ENCODE measurements at regions not wholly inside any gene's neighbourhood (a gene's known extent, or its start where the extent isn't known, plus 50 kb on each side); places are given as distances from the start of the nearest gene placed in this dataset.
"Not testable (repeated sequence)": the region's sequence is repeated elsewhere in the genome, so short reads cannot be mapped to it uniquely, and the experiment has no call there.

DNA sequence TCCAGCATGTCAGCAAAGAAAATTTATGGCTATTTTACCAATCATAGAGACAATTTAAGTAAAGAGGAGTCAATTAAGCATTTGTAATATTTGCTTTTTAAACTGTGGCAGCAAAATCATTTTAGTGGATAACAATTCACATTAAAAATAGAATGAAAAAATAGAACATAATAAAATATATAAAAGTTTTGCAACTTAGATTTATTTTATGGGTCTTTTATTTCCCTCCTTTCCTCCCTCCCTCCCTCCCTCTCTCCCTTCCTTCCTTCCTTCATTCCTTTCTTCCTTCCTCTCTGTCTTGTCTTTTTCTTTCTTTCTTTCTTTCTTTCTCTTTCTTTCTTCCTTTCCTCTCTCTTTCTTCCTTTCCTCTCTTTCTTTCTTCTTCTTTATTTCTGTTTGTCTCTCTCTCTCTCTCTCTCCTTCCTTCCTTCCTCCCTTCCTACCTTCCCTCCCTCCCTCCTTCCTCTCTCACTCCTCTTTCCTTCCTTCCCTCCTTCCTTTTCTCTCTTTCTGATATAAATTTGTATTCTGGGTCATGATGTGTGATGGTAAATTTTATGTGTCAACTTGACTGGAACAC, 610.9 kb upstream of the CITED2 start:
- DNase-seq = no peak

DNA sequence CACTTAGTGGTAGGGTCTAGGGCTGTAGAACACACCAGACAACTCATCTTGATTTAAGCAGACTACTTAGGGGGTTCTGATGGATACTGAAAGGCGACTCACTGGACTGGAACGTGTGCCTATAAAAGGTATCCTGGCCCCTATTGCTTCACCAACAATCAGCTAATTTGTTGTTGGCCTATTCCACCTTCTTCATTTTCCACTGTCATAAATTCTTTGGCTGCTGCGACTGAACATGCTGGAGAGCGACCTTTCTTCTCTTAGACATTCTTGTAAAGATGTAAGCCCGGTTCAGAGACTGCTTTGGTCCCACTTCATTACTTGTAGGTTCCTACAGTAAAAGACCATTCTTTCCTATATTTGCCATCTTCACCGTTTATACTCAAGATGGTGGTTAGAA, 609.9 kb upstream of the CITED2 start:
- DNase-seq = no peak

DNA sequence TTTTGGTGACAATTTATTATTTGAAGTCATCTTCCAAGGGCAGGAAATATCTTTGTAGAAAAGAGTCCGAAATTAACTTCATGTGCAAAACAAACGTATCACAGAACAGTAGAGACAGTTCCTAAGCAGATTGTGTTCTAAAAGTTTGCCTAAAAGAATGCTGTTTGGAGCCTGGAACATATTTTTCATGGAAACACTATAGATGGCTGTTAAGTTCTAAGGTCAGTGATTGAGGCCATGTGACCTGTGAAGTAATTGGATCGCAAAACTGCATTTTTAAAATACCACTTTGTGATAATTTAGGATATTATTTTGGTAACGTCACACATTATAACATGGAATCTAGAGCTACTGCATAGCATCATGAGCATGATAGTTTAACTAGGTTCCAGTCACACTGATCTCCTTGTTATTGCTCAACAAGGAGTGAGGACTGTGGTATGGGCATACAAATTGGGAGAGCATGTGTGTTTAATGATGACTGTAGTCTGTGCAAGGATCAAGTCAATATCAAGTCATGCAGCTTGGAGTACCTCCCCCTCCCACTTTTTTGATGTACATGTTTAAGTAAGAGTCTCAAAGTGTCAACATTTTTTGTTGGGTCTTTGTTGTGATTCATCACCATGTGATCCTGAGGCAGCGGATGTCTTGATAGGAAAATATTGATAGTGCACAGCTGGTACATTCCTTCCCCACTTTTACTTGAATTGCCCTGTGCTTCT, 609.3 kb upstream of the CITED2 start:
- DNase-seq = no peak

DNA sequence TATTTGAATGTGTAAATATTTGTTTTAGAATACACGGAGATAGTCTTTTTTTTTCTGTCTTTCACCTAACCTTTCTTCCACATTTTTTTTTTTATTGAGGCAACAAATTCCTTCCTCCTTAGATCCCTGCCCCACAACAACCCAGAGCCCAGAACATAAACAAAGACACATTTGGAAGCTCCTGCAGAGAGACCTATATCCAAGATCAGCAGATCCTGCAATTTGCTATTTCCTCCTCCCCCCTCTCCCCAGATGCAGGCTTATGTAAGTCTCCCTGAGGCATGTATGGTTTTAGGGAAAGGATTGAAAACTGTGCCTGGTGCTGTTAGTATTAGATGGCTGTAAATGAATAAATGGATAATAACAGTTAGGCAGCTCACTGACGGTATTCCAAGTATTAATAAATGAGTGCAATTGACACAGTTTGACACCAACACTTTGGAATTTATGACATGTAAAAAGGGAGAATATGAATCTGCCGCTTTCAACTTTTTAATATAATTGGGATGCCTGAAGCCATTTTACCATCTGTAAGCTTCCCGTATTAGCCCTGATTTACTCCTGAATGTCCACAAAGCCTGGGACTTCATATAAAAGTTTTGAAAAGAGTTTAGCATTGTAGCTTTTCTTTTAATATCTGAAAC, 608.3 kb upstream of the CITED2 start:
- DNase-seq = no peak

DNA sequence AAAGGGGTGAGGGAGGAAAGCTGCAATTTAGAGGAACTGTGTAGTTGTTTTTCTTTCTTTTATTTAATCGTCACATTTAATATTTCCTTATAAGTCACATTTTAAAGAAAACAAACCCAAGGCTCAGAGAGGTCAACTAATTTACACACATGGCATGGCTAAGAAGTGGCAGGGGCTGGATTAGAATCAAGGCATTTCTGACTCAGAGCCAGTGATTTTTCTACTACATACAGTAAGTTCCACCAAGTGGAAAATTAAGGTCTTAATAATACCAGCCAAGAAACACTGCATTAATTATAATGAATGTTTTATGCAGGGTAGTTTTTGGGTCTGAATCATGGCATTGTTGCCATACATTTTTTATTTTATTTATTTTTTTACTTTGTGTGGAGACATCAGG, 607.7 kb upstream of the CITED2 start:
- no peak for DNase-seq

DNA sequence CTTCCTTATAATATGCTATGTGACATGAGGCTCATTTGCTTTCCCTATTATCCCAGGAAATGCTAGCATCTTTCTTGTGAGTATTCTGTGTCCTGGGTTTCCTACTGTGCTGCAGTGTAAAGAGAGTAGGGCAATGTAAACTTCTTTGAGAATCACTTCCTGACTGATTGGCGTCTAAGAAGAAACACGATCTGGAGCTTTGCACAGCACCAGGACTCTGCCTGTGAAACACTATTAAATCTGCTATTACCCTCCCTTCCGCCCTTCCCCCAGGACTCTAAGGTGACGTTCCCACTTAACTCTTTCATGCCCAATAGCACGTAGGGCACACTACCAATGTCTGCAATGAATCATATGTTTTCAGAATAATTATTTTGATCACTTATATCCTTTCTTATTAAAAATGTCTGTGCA, 607.3 kb upstream of the CITED2 start:
- no peak for DNase-seq

DNA sequence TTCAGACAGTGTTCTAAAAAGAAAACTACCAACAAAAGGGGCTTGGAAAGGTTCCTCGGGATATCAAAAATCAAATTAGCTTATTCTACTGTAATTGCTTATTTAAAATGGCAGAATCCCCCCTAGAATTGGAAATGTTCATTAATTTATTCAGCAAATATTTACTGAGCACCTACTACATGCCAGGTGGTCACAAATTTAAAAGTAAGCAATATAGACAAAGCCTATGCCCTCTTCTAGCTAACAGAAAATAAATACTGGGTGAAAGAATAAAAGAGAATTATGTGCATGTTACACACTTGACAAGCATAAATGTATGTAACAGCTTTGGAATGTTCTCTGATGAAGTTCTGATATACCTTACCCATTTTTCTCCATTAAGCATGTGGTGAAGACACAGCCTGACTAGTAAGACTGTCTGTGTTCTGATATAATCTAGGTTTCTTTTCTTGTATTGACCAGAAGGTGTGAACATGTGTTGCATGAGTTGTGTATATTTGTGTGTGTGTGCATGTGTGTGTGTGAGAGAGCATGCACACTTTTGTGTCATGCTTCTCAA, 606.7 kb upstream of the CITED2 start:
- no peak for DNase-seq

DNA sequence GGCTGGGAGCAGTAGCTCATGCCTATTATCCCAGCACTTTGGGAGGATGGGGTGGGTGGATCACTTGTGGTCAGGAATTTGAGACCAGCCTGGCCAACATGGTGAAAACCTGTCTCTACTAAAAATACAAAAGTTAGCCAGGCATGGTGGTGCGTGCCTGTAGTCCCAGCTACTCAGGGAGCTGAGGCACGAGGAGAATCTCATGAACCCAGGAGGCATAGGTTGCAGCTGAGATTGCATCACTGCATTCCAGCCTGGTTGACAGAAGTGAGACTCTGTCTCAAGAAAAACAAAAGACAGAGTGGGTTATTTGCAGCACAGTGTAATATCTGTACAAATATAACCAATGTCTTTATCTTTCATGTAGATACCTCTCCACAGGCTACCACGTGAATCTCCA, 606.2 kb upstream of the CITED2 start:
- DNase-seq = not testable (repeated sequence)

DNA sequence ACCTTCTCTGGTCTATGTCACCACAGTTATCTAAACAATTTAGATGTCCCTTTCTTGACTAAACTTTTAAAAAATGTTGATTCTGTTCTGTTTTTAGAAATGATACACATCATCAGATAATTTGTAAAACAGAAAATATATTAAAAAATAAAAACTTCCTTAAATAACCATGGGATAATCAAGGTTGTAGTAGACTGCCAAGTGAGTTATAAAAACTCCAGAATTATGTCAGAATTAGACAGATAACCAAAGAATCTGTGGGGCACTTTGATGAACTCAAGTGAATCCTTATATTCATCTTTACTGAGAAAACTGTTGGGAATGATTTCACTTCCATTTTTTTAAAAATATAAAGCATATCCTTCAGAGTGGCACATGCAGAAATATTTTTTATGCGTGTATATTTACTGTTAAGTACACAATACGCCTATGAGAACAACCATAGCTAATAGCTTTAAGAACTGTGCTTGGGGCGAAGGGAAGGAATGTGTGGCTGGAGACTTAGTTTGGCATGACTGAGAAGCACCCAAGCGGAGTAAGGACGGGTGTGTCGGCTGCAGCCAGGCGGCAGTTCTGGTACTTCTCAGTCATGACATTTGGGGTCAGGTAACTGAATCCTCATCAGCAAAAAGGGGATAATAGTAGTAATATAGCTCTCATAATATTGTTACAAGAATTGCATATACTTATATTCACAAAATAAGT, 604.7 kb upstream of the CITED2 start:
- DNase-seq = no peak

DNA sequence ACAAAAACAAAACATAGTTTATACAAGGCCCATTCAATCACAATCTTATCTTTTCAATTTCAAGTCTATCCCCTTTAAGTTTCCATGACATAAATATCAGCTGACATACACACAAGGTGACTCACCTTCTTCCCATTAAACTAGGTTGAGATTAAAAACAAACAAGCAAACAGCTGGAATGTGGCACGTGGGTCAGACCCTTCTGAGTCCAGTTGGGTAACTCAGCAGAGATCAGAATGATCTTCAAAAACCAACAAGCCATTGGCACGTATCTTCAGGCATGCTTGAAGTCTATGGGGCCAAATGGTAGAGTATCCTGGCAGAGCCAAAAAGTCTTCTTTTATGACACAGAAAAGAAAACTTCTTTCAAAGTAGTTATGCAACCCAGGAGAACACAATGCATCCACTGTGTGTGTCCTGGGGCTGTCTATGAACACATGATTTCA, 603.5 kb upstream of the CITED2 start:
- DNase-seq = no peak

DNA sequence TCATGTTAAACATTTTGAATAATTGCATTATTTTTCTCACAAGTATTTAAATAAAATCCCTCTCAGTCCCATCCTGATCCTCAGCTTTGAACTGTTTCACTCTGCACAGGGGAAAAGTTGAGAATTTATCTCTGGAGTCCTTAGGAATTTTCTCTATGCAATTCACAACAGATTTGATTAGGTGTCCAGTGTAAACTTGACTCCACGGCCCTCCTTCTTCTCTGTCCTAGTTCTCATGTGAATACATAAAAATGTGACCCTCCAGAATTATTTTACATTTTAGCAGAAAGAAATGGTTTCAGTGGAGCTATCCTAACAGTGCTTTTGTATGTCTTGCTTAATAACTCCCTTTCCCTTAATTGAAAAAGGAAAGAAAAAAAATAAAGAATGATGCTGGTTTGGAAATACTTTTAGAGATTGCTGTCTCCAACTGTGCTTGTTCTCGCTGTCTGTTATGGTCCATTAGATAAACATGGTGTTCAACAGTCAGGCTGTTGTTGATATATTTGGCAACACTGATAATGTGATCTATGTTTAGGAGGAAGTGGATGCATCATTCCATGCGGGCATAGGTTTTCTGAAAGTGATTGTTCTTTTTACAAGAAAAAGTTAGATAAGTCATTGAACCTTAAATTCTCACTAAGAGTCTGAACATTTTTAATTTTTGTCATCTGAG, 599.4 kb upstream of the CITED2 start:
- DNase-seq = no peak

DNA sequence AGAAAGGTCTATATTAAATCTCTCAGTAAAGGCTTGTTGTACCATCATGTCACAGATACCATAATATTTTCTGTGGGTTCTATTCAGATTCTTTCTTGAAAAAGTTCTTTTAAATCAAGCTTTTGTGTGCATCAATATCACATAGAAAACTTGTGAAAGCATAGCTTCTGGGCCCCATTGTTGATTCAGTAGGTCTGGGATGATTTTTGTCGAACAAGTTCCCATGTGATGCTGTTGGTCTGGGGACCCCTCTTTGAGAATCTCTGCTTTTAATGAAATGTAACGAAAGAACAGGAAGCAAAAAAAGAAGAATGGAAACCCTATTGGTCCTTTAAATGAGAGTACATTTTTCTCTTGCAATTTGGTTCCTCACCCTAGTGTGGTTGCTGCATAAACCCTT, 597.7 kb upstream of the CITED2 start:
- no peak for DNase-seq

DNA sequence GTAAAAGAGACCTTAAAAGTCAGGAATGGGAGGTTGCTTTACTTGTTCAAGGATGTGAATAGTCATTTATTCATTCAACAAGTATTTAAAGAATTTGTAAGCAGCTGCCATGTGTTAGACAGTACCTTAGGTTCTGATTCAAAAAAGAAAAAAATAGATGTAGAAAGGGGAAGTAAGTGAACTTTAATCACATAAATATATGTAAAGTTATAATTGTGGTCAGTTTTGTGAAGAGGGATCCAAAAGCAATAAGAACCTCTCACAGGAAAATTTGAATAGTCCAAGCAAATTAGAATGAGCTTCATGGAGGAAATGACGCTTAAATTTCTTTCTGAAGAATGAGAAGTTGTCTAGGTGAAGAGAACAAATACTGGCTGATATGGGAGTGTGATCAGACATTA, 596.1 kb upstream of the CITED2 start:
- no peak for DNase-seq

DNA sequence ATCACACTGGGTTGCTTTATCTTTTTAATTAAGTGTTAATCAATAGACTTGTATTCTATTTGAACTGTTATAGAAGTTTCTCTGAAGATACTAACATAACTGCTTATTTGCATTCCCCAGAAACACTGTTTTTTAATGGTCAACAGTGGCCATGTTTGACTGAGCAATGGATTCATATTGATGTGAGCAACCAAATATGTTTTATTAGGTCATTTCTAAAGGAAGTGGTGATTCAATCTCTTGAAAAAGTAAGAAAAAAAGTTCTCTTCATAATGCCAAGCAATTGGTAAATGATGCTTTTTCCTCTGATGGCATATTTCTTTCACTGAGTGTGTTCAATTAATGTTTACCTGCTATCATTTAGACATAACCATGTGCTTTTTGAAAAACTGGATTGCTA, 593.0 kb upstream of the CITED2 start:
- no peak for DNase-seq

DNA sequence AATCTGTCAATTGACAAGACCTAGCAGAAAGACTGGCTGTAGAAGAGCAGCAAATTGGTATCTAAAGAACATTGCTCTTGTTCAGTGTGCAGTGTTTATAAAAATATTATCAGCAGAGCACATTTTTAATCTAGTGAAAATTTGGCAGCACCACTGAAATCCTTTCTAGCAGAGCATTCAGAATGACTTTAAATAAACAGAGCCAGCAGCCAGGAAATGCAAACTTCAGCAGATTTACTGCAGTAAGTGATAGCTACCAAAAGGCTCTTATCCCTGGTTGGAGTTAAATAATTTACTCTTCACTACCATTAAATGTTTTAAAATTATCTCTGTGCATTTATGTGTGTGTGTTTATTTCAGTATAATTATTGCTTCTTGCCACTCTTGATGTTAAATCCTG, 590.9 kb upstream of the CITED2 start:
- no peak for DNase-seq

DNA sequence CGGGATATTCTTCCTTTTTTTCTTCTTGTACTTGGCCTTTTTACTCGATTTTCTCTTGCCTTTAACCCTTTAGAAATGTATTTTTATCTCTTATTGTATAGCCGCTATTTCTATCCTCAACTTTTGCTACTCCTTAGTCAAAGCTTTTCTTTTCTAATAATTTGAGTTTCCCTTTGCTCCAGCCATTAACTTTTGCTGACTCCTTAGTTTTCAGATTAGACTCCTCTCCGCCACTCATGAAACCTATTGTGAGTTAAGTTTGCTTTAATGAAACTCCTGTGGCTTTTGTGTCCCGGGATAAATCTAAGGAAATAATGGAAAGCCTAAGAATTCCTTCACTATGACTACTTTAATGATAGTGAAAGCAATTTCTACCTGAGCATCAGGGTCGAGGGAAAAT, 590.3 kb upstream of the CITED2 start:
- DNase-seq = no peak

DNA sequence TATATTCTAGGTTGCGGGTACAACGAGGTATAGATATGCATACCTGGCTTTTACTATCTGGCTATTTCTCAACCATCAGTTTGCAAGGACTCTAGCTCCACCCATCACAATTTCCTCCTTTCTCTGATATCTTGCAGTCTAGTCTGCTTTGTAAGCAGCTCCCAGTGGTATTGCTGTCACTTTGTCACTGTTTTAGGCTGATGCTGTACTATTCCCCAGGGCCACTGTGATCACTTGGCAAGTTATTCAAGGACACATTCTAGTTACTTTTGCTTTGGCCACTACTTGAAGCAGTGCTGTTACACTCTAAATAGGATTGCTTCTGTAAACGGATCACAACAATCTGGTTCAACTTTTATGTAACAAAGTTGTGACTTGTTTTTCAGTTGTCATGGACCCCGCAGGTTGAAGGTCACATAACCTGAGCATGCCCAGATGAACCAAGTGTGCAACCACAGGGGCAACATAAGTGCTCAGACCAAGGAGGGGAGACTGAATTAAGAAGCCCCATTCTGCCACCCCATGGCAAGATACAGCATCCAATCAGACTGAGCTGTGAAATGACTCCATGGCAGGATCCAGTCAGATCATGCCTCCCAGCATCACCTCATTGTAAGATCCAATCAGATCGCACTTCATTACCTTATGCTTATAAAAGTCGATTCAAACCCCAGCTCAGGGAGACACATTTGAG, 588.4 kb upstream of the CITED2 start:
- no peak for DNase-seq

DNA sequence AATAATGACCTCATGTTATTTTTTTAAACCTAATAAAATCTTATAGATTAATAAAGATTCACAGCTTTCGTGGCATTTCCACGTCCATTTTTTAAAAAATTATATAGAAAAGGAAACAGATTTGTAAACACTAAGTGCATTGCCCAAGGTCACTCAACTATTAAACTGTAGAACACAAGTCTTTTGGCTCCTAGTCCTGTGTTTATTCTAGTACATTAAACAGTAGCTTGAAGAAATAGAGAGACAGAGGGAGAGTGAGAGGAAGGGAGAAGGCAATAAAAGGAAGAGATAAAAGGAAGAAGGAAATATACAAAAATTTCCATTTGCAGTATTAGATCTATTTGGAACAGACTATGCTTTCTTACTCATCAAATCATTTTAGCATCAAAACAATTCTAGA, 586.7 kb upstream of the CITED2 start:
- no peak for DNase-seq

DNA sequence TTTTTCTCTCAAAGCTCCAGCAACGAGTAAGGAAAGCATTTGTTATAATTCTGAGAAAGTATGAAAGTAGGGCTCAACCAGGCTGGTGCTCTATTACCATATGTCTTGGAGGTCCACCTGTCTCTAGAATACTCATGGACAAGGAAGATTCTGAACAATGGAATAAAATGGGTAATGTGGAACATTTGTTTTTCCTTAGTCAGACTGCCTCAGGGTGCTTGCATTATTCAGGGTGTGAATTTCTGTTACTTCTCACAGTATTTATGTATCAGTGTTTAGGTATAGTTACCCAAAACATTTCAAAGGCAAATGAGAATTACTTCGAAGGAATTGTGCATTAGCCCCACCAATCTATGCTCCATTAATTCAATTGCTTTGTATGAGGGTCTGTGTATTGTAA, 586.2 kb upstream of the CITED2 start:
- no peak for DNase-seq

DNA sequence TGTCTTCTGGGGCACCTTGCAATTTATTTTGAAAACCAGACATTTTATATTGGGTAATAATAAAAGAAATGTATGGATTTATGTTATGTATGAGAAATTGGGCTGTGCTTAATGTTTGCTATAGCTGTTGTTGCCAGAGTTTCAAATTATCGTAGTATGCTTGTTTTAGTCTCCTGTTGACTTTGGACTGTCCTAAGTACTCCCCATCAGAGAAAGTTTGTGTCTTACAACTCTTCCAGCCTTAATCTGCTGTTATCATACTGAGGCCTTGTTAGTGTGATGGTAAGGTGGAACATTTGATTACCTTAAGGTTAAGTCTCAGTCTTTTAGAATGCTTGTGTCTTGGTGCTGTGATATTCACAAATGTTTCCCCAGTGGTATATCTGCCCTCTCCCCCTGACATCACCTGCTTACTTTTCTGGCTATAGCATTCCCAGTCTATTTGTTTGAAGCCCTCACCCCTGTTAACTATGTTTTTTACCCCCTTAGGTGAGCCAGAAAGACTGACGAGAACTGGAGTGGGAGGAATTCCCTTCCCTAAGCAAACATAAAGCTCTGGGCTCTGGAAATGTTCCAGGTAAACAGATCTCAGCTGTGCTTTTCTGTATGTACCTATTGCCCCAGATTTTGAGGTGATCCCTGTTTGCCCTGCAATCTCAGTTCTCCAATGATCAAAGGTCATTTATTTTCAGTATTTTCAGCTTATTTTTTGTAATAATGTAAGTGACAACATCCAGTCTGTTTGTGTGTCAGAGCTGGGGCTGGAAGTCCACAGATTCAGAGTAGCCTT, 581.1 kb upstream of the CITED2 start:
- DNase-seq = no peak

DNA sequence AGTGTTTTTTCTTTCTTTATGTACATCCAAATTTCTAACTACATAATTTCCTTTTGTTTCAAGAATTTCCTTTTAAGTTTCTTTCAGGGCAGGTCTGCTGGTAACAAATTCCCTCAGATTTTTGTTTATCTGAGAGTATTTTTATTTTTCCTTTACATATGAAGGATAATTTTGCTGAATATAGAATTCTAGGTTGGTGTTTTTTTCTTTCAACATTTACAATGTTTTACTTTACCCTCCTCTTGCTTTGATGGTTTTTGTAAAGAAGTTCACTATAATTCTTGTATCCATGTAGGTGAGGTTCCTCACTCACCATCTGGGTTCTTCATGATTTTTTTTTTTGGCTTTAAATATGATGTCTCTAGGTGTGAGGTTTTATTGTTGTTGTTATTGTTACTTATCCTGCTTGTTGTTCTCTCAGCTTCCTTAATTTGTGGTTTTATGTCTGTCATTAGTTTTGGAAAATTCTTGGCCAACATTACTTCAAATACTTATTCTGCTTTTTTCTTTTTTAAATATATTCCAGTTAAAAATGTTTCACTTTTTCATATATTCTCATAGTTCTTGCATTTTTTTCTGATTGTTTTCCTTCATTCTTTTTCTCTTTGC, 580.1 kb upstream of the CITED2 start:
- DNase-seq = no peak
